Loucy (cell line): ENCODE measurements at regions not wholly inside any gene's neighbourhood (a gene's known extent, or its start where the extent isn't known, plus 50 kb on each side); places are given as distances from the start of the nearest gene placed in this dataset.

Experiments
- H2AFZ ChIP-seq: fragments of 200-600 bp; sonication (generic); 2 replicates; pipeline ENCODE4 v1.6.0; 2016; ENCODE audit warnings: antibody characterized with exemption, mild to moderate bottlenecking, low read length, moderate library complexity
- H3F3A ChIP-seq: fragments of 200-600 bp; 2 replicates; pipeline ENCODE4 v1.6.0; 2016; ENCODE audit warnings: antibody characterized with exemption, low read depth, mild to moderate bottlenecking
- H3K27me3 ChIP-seq: fragments of 200-600 bp; sonication (generic); 2 replicates; pipeline ENCODE4 v1.6.1; 2014; ENCODE audit warnings: low read length, mild to moderate bottlenecking; ENCODE audit not compliant: insufficient read depth, poor library complexity, severe bottlenecking
- H3K36me3 ChIP-seq: fragments of 200-600 bp; sonication (generic); 2 replicates; pipeline ENCODE4 v1.6.1; 2016; ENCODE audit warnings: low read length; ENCODE audit not compliant: insufficient read depth
- H3K4me1 ChIP-seq: fragments of 200-600 bp; sonication (generic); 2 replicates; pipeline ENCODE4 v1.5.1; 2014; ENCODE audit warnings: low read length, mild to moderate bottlenecking; ENCODE audit not compliant: insufficient read depth, poor library complexity, severe bottlenecking
- H3K4me2 ChIP-seq: fragments of 200-600 bp; sonication (generic); 2 replicates; pipeline ENCODE4 v1.6.0; 2014; ENCODE audit warnings: antibody characterized with exemption, low read length, low read depth, mild to moderate bottlenecking; ENCODE audit not compliant: poor library complexity, severe bottlenecking
- H3K4me3 ChIP-seq: fragments of 200-600 bp; sonication (generic); 2 replicates; pipeline ENCODE4 v1.5.1; 2014; ENCODE audit warnings: low read length, mild to moderate bottlenecking, mixed read lengths; ENCODE audit not compliant: poor library complexity, severe bottlenecking
- H3K79me2 ChIP-seq: fragments of 200-600 bp; sonication (generic); 2 replicates; pipeline ENCODE4 v1.6.1; 2014; ENCODE audit warnings: low read length; ENCODE audit not compliant: insufficient read depth
- H3K9ac ChIP-seq: fragments of 200-600 bp; sonication (generic); 2 replicates; pipeline ENCODE4 v1.6.0; 2014; ENCODE audit warnings: mild to moderate bottlenecking, low read depth, low read length, moderate library complexity; ENCODE audit not compliant: poor library complexity, severe bottlenecking
- H3K9me2 ChIP-seq: fragments of 200-600 bp; sonication (generic); replicated peaks from 2 replicates; pipeline ENCODE4 v1.6.1; 2016; ENCODE audit warnings: low read depth, low read length, mixed read lengths
- H3K9me3 ChIP-seq: fragments of 200-600 bp; sonication (generic); 2 replicates; pipeline ENCODE4 v1.6.1; 2014; ENCODE audit warnings: mild to moderate bottlenecking, antibody characterized with exemption, low read length, low read depth; ENCODE audit not compliant: insufficient read depth
- H4K20me1 ChIP-seq: fragments of 200-600 bp; sonication (generic); 2 replicates; pipeline ENCODE4 v1.6.0; 2014; ENCODE audit warnings: antibody characterized with exemption, low read length, mild to moderate bottlenecking; ENCODE audit not compliant: insufficient read depth, poor library complexity, severe bottlenecking
- CTCF ChIP-seq: fragments of 200-600 bp; sonication (generic); conservative IDR thresholded peaks from 2 replicates; pipeline ENCODE4 v1.5.1; 2014; ENCODE audit warnings: mild to moderate bottlenecking, antibody characterized with exemption, low read length
- EZH2phosphoT487 ChIP-seq: fragments of 200-600 bp; IDR thresholded peaks from 2 replicates; pipeline ENCODE4 v1.6.1; 2018; ENCODE audit warnings: antibody characterized with exemption, mild to moderate bottlenecking, moderate library complexity, borderline replicate concordance

- Histone ChIP-seq H3K36me3 (no peaks in the 10 kb centered on the region), H3F3A (no peaks in the 10 kb centered on the region), H3K9me3 (no peaks in the 10 kb centered on the region), H3K4me2 (no peak overlapping the region), H3K4me3 (no peak overlapping the region), H3K9me2 (no peaks in the 10 kb centered on the region), H3K4me1 (peaks cover 7% of the 10 kb centered on the region), H2AFZ (no peak overlapping the region), H3K27me3 (no peaks in the 10 kb centered on the region), H4K20me1 (no peaks in the 10 kb centered on the region), H3K9ac (no peak overlapping the region), H3K79me2 (no peaks in the 10 kb centered on the region)
- TF ChIP-seq EZH2phosphoT487 (no peak), CTCF (0 out of 2 replicates have a peak, but pooled peaks have one; percentile 11)
Measured at GRCh38 chr5:29252390-29252789, 1941.1 kb upstream of the CDH6 start.

- Histone ChIP-seq H4K20me1 (no peaks in the 10 kb centered on the region), H3K9me2 (no peaks in the 10 kb centered on the region), H3K4me1 (peaks cover 7% of the 10 kb centered on the region), H2AFZ (no peak overlapping the region), H3K79me2 (no peaks in the 10 kb centered on the region), H3K4me2 (no peak overlapping the region), H3K9ac (no peak overlapping the region), H3K4me3 (no peak overlapping the region), H3K36me3 (no peaks in the 10 kb centered on the region), H3K27me3 (no peaks in the 10 kb centered on the region), H3F3A (no peaks in the 10 kb centered on the region), H3K9me3 (no peaks in the 10 kb centered on the region)
- no peak for TF ChIP-seq EZH2phosphoT487
- TF ChIP-seq CTCF = no peak
Measured at GRCh38 chr5:29247346-29248028, 1946.0 kb upstream of the CDH6 start.

- Histone ChIP-seq H3K27me3 (no peaks in the 10 kb centered on the region), H3K4me3 (no peak overlapping the region), H3K9me2 (no peaks in the 10 kb centered on the region), H3K4me2 (no peak overlapping the region), H4K20me1 (no peaks in the 10 kb centered on the region), H3K36me3 (no peaks in the 10 kb centered on the region), H3K9ac (no peak overlapping the region), H3F3A (no peaks in the 10 kb centered on the region), H3K9me3 (no peaks in the 10 kb centered on the region), H3K4me1 (no peaks in the 10 kb centered on the region), H2AFZ (no peak overlapping the region), H3K79me2 (no peaks in the 10 kb centered on the region)
- TF ChIP-seq EZH2phosphoT487 (no peak), CTCF (no peak)
Measured at GRCh38 chr5:29240379-29240778, 1953.1 kb upstream of the CDH6 start.
